ENCODE measurements at regions not wholly inside any gene's neighbourhood (a gene's known extent, or its start where the extent isn't known, plus 50 kb on each side); places are given as distances from the start of the nearest gene placed in this dataset.

- no peak for DNase-seq
Observed at GRCh38 chr14:76924371-76925096, 98.3 kb downstream of the LRRC74A start.

- DNase-seq = no peak
Observed at GRCh38 chr14:76923431-76924370, 97.5 kb downstream of the LRRC74A start.

- DNase-seq = no peak
Observed at GRCh38 chr14:76922584-76922983, 96.4 kb downstream of the LRRC74A start.

- no peak for DNase-seq
Observed at GRCh38 chr14:76922092-76922491, 95.9 kb downstream of the LRRC74A start.

DNA sequence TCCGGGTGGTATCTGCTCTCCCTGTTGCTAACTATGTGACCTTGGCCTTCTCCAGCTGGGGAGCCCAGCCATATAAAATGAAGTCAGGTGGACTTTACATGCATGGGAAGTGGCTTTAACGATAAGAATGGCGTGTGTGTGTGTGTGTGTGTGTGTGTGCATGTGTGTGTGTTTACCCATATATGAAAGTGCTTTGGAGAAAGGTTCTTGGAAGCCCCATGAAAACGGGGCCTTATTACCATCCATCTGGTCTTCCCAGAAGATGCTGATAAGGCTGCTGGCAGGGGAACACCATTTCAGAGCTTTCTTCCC, 94.8 kb downstream of the LRRC74A start:
- no peak for DNase-seq

DNA sequence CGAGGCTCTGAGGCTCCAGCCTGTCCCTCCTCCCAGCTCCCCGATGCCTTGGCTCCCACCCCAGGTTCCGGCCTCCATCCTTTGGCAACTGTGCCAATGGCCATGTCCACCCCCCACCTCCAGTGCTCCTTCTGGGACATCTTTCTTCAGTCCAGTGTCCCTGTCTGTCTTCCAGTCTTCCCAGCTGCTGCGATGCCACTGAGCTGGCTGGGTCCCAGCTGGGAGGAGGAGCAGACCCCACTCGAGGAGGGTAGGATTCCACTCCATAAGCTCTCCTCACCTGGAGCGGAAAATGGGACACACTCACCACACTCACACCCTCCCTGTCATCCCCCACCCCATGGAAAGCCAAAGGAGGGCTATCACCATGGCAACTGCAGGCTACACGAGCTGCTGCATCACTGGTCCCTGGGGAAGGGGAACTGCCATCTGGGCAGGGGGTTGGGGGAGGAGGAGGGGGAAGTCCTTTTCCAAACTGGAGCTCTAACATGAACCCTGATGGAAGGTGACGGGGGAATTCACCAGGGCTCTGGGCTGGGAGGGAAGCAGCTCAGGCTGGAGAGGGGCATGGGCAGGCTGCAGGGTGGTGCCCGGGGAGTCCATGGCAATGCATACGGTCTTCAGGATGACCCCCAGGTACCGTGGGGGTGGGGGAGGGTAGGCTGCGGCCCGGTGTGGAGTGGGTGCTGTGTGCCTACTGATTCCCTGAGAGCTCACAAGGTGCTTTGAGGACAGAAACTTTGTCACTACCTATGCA, 94.3 kb downstream of the LRRC74A start:
- no peak for DNase-seq

GRCh38 chr14:76919431-76920330, 93.5 kb downstream of the LRRC74A start:
- no peak for DNase-seq

Measured in GF-D8 (cell line).